Mesendoderm (in vitro differentiated cells): ENCODE measurements at regions not wholly inside any gene's neighbourhood (a gene's known extent, or its start where the extent isn't known, plus 50 kb on each side); places are given as distances from the start of the nearest gene placed in this dataset.
"Not testable (repeated sequence)": the region's sequence is repeated elsewhere in the genome, so short reads cannot be mapped to it uniquely, and the experiment has no call there.

Source experiments
- DNase-seq: peaks from one replicate; pipeline ENCODE4 v3.0.0; 2013
- H2AK5ac ChIP-seq: 2 replicates; pipeline ENCODE4 v1.6.1; 2013; ENCODE audit warnings: low read length, inconsistent platforms
- H2BK120ac ChIP-seq: 2 replicates; pipeline ENCODE4 v1.6.1; 2013; ENCODE audit warnings: low read depth, mild to moderate bottlenecking, low read length, moderate library complexity, mixed read lengths
- H2BK15ac ChIP-seq: replicated peaks from 2 replicates; pipeline ENCODE4 v1.6.1; 2013; ENCODE audit warnings: low read depth, mild to moderate bottlenecking, moderate library complexity
- H2BK5ac ChIP-seq: 2 replicates; pipeline ENCODE4 v1.6.1; 2013; ENCODE audit warnings: low read length, inconsistent platforms
- H3K18ac ChIP-seq: 2 replicates; pipeline ENCODE4 v1.6.1; 2013; ENCODE audit warnings: mild to moderate bottlenecking, low read length, mixed read lengths
- H3K23ac ChIP-seq: one replicate; pipeline ENCODE4 v1.6.1; 2013; ENCODE audit warnings: low read length
- H3K27ac ChIP-seq: 2 replicates; pipeline ENCODE4 v1.5.1; 2013; ENCODE audit warnings: low read depth, mild to moderate bottlenecking, inconsistent platforms, low read length, moderate library complexity
- H3K27me3 ChIP-seq: 2 replicates; pipeline ENCODE4 v1.6.1; 2013; ENCODE audit warnings: low read length, control low read depth, mild to moderate bottlenecking, inconsistent platforms; ENCODE audit not compliant: insufficient read depth, poor library complexity
- H3K36me3 ChIP-seq: 2 replicates; pipeline ENCODE4 v1.6.1; 2013; ENCODE audit warnings: low read length, inconsistent platforms; ENCODE audit not compliant: control insufficient read depth, insufficient read depth
- H3K4ac ChIP-seq: one replicate; pipeline ENCODE4 v1.6.1; 2013; ENCODE audit warnings: low read depth, mild to moderate bottlenecking, low read length, moderate library complexity
- H3K4me1 ChIP-seq: 2 replicates; pipeline ENCODE4 v1.6.1; 2013; ENCODE audit warnings: low read depth, low read length, inconsistent platforms; ENCODE audit not compliant: control insufficient read depth
- H3K4me2 ChIP-seq: 2 replicates; pipeline ENCODE4 v1.6.1; 2013; ENCODE audit warnings: low read length
- H3K4me3 ChIP-seq: 2 replicates; pipeline ENCODE4 v1.5.1; 2013; ENCODE audit warnings: mild to moderate bottlenecking, low read length
- H3K56ac ChIP-seq: one replicate; pipeline ENCODE4 v1.6.1; 2013; ENCODE audit warnings: low read length
- H3K79me1 ChIP-seq: 2 replicates; pipeline ENCODE4 v1.6.1; 2013; ENCODE audit warnings: low read length, inconsistent platforms
- H3K79me2 ChIP-seq: 2 replicates; pipeline ENCODE4 v1.6.1; 2013; ENCODE audit warnings: mild to moderate bottlenecking, low read length; ENCODE audit not compliant: control insufficient read depth, insufficient read depth
- H3K9ac ChIP-seq: 2 replicates; pipeline ENCODE4 v1.6.1; 2013; ENCODE audit warnings: low read length, inconsistent platforms
- H4K5ac ChIP-seq: one replicate; pipeline ENCODE4 v1.6.1; 2013; ENCODE audit warnings: low read length
- H4K8ac ChIP-seq: one replicate; pipeline ENCODE4 v1.6.1; 2013; ENCODE audit warnings: low read depth, mild to moderate bottlenecking, control low read depth, low read length, moderate library complexity
- WGBS: extraction: QIAGEN DNeasy Blood & Tissue Kit; methylation state at CpG from one replicate; pipeline ENCODE4 v1.1.7; 2013; ENCODE audit warnings: low lambda C conversion rate, missing lambda C conversion rate; ENCODE audit not compliant: insufficient coverage; ENCODE audit errors: extremely low coverage; 5-methylcytosine and 5-hydroxymethylcytosine counted together

DNA sequence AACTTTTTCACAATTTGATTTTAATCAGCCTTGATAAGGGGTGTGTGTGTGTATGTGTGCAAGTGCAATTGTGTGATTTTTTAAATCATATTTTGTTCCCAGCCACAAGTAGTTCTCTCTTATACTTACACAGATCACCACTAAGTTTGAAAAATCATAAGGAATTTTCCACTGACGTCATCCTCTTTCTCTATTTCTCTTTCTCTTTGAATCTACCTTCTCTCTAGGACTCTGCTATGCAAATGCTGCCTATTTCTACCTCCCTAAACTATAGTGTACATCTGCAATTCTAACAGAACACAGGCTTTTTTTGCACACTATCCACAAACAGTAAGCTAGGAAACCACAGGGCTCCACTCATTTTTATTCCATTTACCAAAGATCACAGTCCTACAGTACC, 254.6 kb upstream of the CYLC2 start:
- Histone ChIP-seq H2BK120ac (no peak overlapping the region), H3K36me3 (no peaks in the 10 kb centered on the region), H3K27me3 (no peaks in the 10 kb centered on the region), H4K5ac (no peak overlapping the region), H3K56ac (no peak overlapping the region), H4K8ac (no peak overlapping the region), H3K4me1 (no peaks in the 10 kb centered on the region), H3K9ac (no peak overlapping the region), H2BK5ac (no peak overlapping the region), H3K79me1 (no peaks in the 10 kb centered on the region), H3K18ac (no peak overlapping the region), H3K4me3 (no peak overlapping the region), H2AK5ac (no peak overlapping the region), H2BK15ac (no peak overlapping the region), H3K79me2 (no peaks in the 10 kb centered on the region), H3K4ac (no peak overlapping the region), H3K23ac (no peak overlapping the region), H3K4me2 (no peak overlapping the region), H3K27ac (no peak overlapping the region)
- no CpG with 5 or more reads among the region's 1 CpG for WGBS
- DNase-seq: no peak

GRCh38 chr9:102728946-102729345, 266.2 kb upstream of the CYLC2 start:
- Histone ChIP-seq H3K23ac (no peak overlapping the region), H3K18ac (no peak overlapping the region), H3K27ac (no peak overlapping the region), H3K56ac (no peak overlapping the region), H3K4me2 (no peak overlapping the region), H3K4ac (no peak overlapping the region), H2AK5ac (no peak overlapping the region), H3K4me3 (no peak overlapping the region), H4K5ac (no peak overlapping the region), H4K8ac (no peak overlapping the region), H3K9ac (no peak overlapping the region), H3K79me1 (no peaks in the 10 kb centered on the region), H3K79me2 (no peaks in the 10 kb centered on the region), H3K4me1 (no peaks in the 10 kb centered on the region), H2BK15ac (no peak overlapping the region), H2BK120ac (no peak overlapping the region), H3K27me3 (no peaks in the 10 kb centered on the region), H3K36me3 (no peaks in the 10 kb centered on the region), H2BK5ac (no peak overlapping the region)
- peak; percentile 18 for DNase-seq
- no CpG with 5 or more reads among the region's 6 CpGs for WGBS

DNA sequence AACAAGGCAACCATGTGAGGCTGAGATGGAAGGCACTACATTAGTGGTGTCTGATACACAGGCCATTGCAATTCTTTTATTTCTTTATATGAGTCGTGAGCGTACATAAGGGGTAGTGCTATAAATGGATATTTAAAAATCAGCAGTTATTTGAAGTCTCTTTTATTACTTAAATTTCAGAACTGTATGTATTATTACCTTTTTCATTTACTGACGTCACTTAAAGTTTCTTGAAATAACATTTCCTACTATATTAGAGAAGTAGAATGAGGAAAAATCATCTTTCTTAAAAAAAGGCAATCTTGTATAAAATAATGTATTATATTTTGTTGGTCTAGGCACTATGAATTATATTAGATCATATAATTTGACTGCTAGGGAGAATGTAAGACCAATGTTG, 280.9 kb upstream of the CYLC2 start:
- Histone ChIP-seq H3K4ac (no peak overlapping the region), H3K23ac (no peak overlapping the region), H3K79me1 (no peaks in the 10 kb centered on the region), H3K18ac (no peak overlapping the region), H2BK5ac (no peak overlapping the region), H4K8ac (no peak overlapping the region), H3K4me1 (no peaks in the 10 kb centered on the region), H2BK15ac (no peak overlapping the region), H4K5ac (no peak overlapping the region), H3K9ac (no peak overlapping the region), H2AK5ac (no peak overlapping the region), H3K27ac (no peak overlapping the region), H3K4me2 (no peak overlapping the region), H3K4me3 (no peak overlapping the region), H3K56ac (no peak overlapping the region), H2BK120ac (no peak overlapping the region), H3K79me2 (no peaks in the 10 kb centered on the region), H3K36me3 (no peaks in the 10 kb centered on the region), H3K27me3 (no peaks in the 10 kb centered on the region)
- no peak for DNase-seq
- WGBS: no CpG with 5 or more reads among the region's 3 CpGs

DNA sequence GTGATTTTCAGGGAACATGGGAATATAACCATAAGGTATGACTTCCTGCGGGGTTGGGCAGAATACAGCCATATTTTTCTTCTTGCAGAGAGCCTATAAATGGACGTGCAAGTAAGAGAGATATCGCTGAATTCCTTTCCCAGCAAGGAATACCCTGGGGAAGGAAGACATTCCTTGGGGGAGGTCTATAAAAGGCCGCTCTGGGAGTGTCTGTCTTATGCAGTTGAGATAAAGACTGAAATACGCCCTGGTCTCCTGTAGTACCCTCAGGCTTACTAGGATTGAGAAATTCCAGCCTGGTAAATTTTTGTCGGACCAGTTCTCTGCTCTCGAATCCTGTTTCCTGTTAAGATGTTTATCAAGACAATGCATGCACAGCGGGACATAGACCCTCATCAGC, 282.2 kb upstream of the CYLC2 start:
- not testable (repeated sequence) for H2BK120ac ChIP-seq, H3K4ac ChIP-seq, H3K4me1 ChIP-seq, H2AK5ac ChIP-seq, H3K18ac ChIP-seq, H4K8ac ChIP-seq, H3K4me2 ChIP-seq, H3K23ac ChIP-seq, H3K56ac ChIP-seq, H3K4me3 ChIP-seq, H3K36me3 ChIP-seq, H2BK15ac ChIP-seq, H3K27me3 ChIP-seq, H3K9ac ChIP-seq, H3K79me1 ChIP-seq, H3K27ac ChIP-seq, H2BK5ac ChIP-seq, H4K5ac ChIP-seq, H3K79me2 ChIP-seq
- peak; percentile 30 for DNase-seq
- WGBS: no CpG with 5 or more reads among the region's 8 CpGs

DNA sequence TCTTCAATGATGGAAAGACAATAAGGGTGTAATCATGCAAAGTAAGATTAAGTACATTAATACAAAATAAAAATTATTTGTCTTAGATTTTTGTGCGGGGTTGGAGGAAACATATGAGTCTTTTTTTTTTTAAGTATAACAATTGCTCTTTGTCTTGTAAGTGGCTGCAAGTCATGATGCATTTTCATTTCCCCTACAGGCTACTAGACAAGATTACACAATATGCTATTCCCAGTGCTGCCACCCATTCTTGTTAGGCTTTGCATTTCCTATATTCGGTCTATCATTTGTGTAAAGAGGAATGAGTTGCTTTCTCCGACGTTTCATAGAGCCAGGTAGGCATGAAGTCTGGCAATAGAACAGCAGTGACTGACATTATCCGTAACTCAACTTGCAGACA, 294.2 kb upstream of the CYLC2 start:
- no peak overlapping the region for H4K8ac ChIP-seq
- no peaks in the 10 kb centered on the region for H3K79me1 ChIP-seq
- H3K4ac ChIP-seq: no peak overlapping the region
- DNase-seq: no peak
- H3K18ac ChIP-seq: no peak overlapping the region
- no peak overlapping the region for H3K9ac ChIP-seq
- H2BK15ac ChIP-seq: no peak overlapping the region
- H3K36me3 ChIP-seq: no peaks in the 10 kb centered on the region
- no peak overlapping the region for H4K5ac ChIP-seq
- H3K27me3 ChIP-seq: no peaks in the 10 kb centered on the region
- H3K79me2 ChIP-seq: no peaks in the 10 kb centered on the region
- no peak overlapping the region for H3K4me2 ChIP-seq
- H2BK5ac ChIP-seq: no peak overlapping the region
- H3K4me1 ChIP-seq: no peaks in the 10 kb centered on the region
- no CpG with 5 or more reads among the region's 5 CpGs for WGBS
- no peak overlapping the region for H3K27ac ChIP-seq
- no peak overlapping the region for H2AK5ac ChIP-seq
- H2BK120ac ChIP-seq: no peak overlapping the region
- no peak overlapping the region for H3K23ac ChIP-seq
- H3K56ac ChIP-seq: no peak overlapping the region
- no peak overlapping the region for H3K4me3 ChIP-seq

- Histone ChIP-seq H2AK5ac (no peak overlapping the region), H4K5ac (no peak overlapping the region), H2BK15ac (no peak overlapping the region), H3K4me1 (no peaks in the 10 kb centered on the region), H3K18ac (no peak overlapping the region), H3K9ac (no peak overlapping the region), H2BK5ac (no peak overlapping the region), H3K4me3 (no peak overlapping the region), H3K36me3 (no peaks in the 10 kb centered on the region), H3K79me2 (no peaks in the 10 kb centered on the region), H3K27me3 (no peaks in the 10 kb centered on the region), H3K56ac (no peak overlapping the region), H3K4ac (no peak overlapping the region), H3K27ac (no peak overlapping the region), H3K79me1 (no peaks in the 10 kb centered on the region), H3K4me2 (no peak overlapping the region), H4K8ac (no peak overlapping the region), H2BK120ac (no peak overlapping the region), H3K23ac (no peak overlapping the region)
- WGBS: no CpG with 5 or more reads among the region's 3 CpGs
- no peak for DNase-seq
These were observed 325.9 kb upstream of the CYLC2 start for GRCh38 chr9:102669220-102669619.
